MM.1S (cell line): ENCODE measurements at regions not wholly inside any gene's neighbourhood (a gene's known extent, or its start where the extent isn't known, plus 50 kb on each side); places are given as distances from the start of the nearest gene placed in this dataset.

Experiments
- DNase-seq: peaks from one replicate; pipeline ENCODE4 v3.0.0-alpha.2; 2015
- H2AFZ ChIP-seq: fragments of 300-600 bp; sonication (generic); 2 replicates; pipeline ENCODE4 v1.6.0; 2016; ENCODE audit warnings: antibody characterized with exemption, low read length
- H3F3A ChIP-seq: fragments of 300-600 bp; sonication (generic); 2 replicates; pipeline ENCODE4 v1.6.1; 2016; ENCODE audit warnings: mild to moderate bottlenecking, antibody characterized with exemption, low read length, moderate library complexity, mixed read lengths; ENCODE audit not compliant: insufficient read depth
- H3K27ac ChIP-seq: fragments of 300-600 bp; sonication (generic); 2 replicates; pipeline ENCODE4 v1.5.1; 2016; ENCODE audit warnings: mild to moderate bottlenecking, low read length
- H3K27me3 ChIP-seq: fragments of 300-600 bp; sonication (generic); replicated peaks from 2 replicates; pipeline ENCODE4 v1.6.0; 2016; ENCODE audit warnings: low read length; ENCODE audit not compliant: insufficient read depth
- H3K36me3 ChIP-seq: fragments of 300-600 bp; sonication (generic); replicated peaks from 2 replicates; pipeline ENCODE4 v1.6.1; 2016; ENCODE audit warnings: mild to moderate bottlenecking, low read length, mixed read lengths; ENCODE audit not compliant: insufficient read depth
- H3K4me1 ChIP-seq: fragments of 300-600 bp; sonication (generic); 2 replicates; pipeline ENCODE4 v1.6.1; 2016; ENCODE audit warnings: low read length, mixed read lengths
- H3K4me2 ChIP-seq: fragments of 300-600 bp; sonication (generic); 2 replicates; pipeline ENCODE4 v1.6.0; 2016; ENCODE audit warnings: low read depth, low read length
- H3K4me3 ChIP-seq: fragments of 300-600 bp; sonication (generic); 2 replicates; pipeline ENCODE4 v1.5.1; 2016; ENCODE audit warnings: low read length, mixed read lengths
- H3K79me2 ChIP-seq: fragments of 300-600 bp; sonication (generic); 2 replicates; pipeline ENCODE4 v1.6.1; 2016; ENCODE audit warnings: mixed run types, low read length, mixed read lengths
- H3K9ac ChIP-seq: fragments of 300-600 bp; sonication (generic); 2 replicates; pipeline ENCODE4 v1.6.1; 2016; ENCODE audit warnings: low read length, mixed read lengths
- H3K9me2 ChIP-seq: fragments of 300-600 bp; sonication (generic); replicated peaks from 2 replicates; pipeline ENCODE4 v1.6.1; 2016; ENCODE audit warnings: mild to moderate bottlenecking, low read length, mixed read lengths; ENCODE audit not compliant: insufficient read depth
- H3K9me3 ChIP-seq: fragments of 300-600 bp; sonication (generic); replicated peaks from 2 replicates; pipeline ENCODE4 v1.6.1; 2016; ENCODE audit warnings: mild to moderate bottlenecking, low read length, mixed read lengths; ENCODE audit not compliant: insufficient read depth
- H4K20me1 ChIP-seq: fragments of 300-600 bp; sonication (generic); 2 replicates; pipeline ENCODE4 v1.6.1; 2016; ENCODE audit warnings: mild to moderate bottlenecking, low read length, moderate library complexity, mixed read lengths; ENCODE audit not compliant: insufficient read depth
- EZH2 ChIP-seq: fragments of 300-600 bp; sonication (generic); optimal IDR thresholded peaks from 2 replicates; pipeline ENCODE3; 2017; ENCODE audit warnings: low read depth, mild to moderate bottlenecking, antibody characterized with exemption, low read length, mixed read lengths
- EZH2phosphoT487 ChIP-seq: fragments of 300-600 bp; sonication (generic); IDR thresholded peaks from 2 replicates; pipeline ENCODE4 v1.6.1; 2018; ENCODE audit warnings: antibody characterized with exemption, low read length
- TF ChIP-seq, protein P1 (sequence below): fragments of 300-600 bp; sonication (generic); IDR thresholded peaks from 2 replicates; pipeline ENCODE4 v1.5.1; 2016; ENCODE audit warnings: antibody characterized with exemption, low read length, mixed read lengths

DNA sequence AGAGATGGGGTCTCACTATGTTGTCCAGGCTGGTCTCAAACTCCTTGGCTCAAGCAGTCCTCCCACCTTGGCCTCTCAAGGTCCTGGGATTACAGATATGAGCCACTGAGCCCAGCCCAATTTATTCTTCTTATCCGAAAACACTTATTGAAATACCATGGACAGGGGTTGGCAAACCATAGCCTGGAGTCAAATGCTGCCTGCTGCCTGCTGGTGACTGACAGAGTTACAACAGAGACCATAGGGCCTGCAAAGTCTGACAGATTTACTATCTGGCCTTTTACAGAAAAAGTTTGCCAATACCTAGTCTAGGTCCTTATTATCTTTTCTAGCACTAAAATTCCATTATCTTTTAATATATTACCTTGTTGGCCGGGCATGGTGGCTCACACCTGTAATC lies 87.1 kb upstream of the ZNF281 start:
- no peak overlapping the region for H3K27ac ChIP-seq
- H3K9me3 ChIP-seq: no peaks in the 10 kb centered on the region
- DNase-seq: no peak
- H3K36me3 ChIP-seq: no peaks in the 10 kb centered on the region
- H4K20me1 ChIP-seq: no peaks in the 10 kb centered on the region
- H3K79me2 ChIP-seq: no peaks in the 10 kb centered on the region
- no peaks in the 10 kb centered on the region for H3K9me2 ChIP-seq
- TF ChIP-seq, protein P1, sequence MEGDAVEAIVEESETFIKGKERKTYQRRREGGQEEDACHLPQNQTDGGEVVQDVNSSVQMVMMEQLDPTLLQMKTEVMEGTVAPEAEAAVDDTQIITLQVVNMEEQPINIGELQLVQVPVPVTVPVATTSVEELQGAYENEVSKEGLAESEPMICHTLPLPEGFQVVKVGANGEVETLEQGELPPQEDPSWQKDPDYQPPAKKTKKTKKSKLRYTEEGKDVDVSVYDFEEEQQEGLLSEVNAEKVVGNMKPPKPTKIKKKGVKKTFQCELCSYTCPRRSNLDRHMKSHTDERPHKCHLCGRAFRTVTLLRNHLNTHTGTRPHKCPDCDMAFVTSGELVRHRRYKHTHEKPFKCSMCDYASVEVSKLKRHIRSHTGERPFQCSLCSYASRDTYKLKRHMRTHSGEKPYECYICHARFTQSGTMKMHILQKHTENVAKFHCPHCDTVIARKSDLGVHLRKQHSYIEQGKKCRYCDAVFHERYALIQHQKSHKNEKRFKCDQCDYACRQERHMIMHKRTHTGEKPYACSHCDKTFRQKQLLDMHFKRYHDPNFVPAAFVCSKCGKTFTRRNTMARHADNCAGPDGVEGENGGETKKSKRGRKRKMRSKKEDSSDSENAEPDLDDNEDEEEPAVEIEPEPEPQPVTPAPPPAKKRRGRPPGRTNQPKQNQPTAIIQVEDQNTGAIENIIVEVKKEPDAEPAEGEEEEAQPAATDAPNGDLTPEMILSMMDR: no peak
- no peak for TF ChIP-seq EZH2
- TF ChIP-seq EZH2phosphoT487: no peak
- H3F3A ChIP-seq: no peaks in the 10 kb centered on the region
- H2AFZ ChIP-seq: no peak overlapping the region
- H3K4me1 ChIP-seq: no peaks in the 10 kb centered on the region
- H3K4me3 ChIP-seq: no peak overlapping the region
- no peaks in the 10 kb centered on the region for H3K27me3 ChIP-seq
- H3K4me2 ChIP-seq: no peak overlapping the region
- H3K9ac ChIP-seq: no peak overlapping the region

DNA sequence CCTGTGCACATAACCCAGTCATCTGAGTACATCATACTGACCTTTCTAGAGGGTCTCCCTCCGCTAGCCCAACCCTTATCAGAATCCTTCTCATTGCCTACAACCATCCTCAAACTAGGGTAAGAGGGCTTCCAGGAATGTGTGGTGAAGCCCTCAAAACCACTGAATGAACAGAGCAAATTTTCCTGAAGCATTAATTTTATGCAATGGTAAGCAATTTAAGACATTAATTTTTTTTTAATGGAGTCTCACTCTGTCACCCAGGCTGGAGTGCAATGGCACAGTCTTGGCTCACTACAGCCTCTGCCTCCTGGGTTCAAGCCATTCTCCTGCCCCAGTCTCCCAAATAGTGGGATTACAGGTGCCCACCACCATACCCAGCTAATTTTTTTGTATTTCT lies 86.1 kb upstream of the ZNF281 start:
- H3K4me2 ChIP-seq: no peak overlapping the region
- TF ChIP-seq, protein P1: no peak
- TF ChIP-seq EZH2 (no peak), EZH2phosphoT487 (no peak)
- no peak overlapping the region for H2AFZ ChIP-seq
- no peaks in the 10 kb centered on the region for H3K79me2 ChIP-seq
- no peaks in the 10 kb centered on the region for H3K27me3 ChIP-seq
- H3K4me3 ChIP-seq: no peak overlapping the region
- H3K27ac ChIP-seq: no peak overlapping the region
- no peaks in the 10 kb centered on the region for H3K36me3 ChIP-seq
- no peaks in the 10 kb centered on the region for H4K20me1 ChIP-seq
- H3K4me1 ChIP-seq: no peaks in the 10 kb centered on the region
- no peak for DNase-seq
- no peaks in the 10 kb centered on the region for H3K9me3 ChIP-seq
- H3K9me2 ChIP-seq: no peaks in the 10 kb centered on the region
- H3K9ac ChIP-seq: no peak overlapping the region
- H3F3A ChIP-seq: no peaks in the 10 kb centered on the region

DNA sequence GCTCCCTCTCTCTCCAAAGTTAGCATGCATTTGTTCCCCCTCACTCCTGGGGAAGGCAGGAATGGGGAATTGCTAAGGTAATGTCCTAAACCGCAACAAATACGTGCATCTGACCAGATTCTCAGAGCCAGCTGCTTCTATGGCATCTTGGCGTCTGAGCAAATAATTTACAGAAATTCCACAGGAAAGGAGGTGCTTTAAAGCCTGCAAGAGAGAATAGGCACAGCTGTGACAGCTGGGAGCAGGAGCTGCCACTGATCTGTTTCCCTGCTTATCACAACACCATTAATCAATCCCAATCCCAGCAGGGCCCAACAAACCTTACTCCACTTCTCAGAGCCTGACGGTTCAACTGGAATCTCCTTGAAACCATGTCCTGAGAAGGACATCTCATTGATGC lies 83.5 kb upstream of the ZNF281 start:
- no peak overlapping the region for H3K9ac ChIP-seq
- no peaks in the 10 kb centered on the region for H3K4me1 ChIP-seq
- no peaks in the 10 kb centered on the region for H3K79me2 ChIP-seq
- no peak overlapping the region for H3K4me3 ChIP-seq
- no peaks in the 10 kb centered on the region for H3K36me3 ChIP-seq
- no peaks in the 10 kb centered on the region for H3F3A ChIP-seq
- no peaks in the 10 kb centered on the region for H3K27me3 ChIP-seq
- no peaks in the 10 kb centered on the region for H3K9me2 ChIP-seq
- H3K27ac ChIP-seq: no peak overlapping the region
- H3K4me2 ChIP-seq: no peak overlapping the region
- H3K9me3 ChIP-seq: no peaks in the 10 kb centered on the region
- H2AFZ ChIP-seq: no peak overlapping the region
- H4K20me1 ChIP-seq: no peaks in the 10 kb centered on the region
- TF ChIP-seq EZH2phosphoT487 (no peak), EZH2 (no peak)
- TF ChIP-seq, protein P1: no peak
- no peak for DNase-seq
